H9 (cell line): ENCODE measurements at regions not wholly inside any gene's neighbourhood (a gene's known extent, or its start where the extent isn't known, plus 50 kb on each side); places are given as distances from the start of the nearest gene placed in this dataset.

Source experiments
- DNase-seq: peaks from one replicate; pipeline ENCODE4 v3.0.0-alpha.2; 2017
- H2AFZ ChIP-seq: one replicate; pipeline ENCODE4 v1.6.1; 2013; ENCODE audit warnings: mild to moderate bottlenecking, low read length, control low read depth, moderate library complexity
- H2AK5ac ChIP-seq: 2 replicates; pipeline ENCODE4 v1.6.1; 2013; ENCODE audit warnings: low read length, control low read depth, mixed read lengths; ENCODE audit not compliant: insufficient read length
- H2BK120ac ChIP-seq: one replicate; pipeline ENCODE4 v1.6.1; 2013; ENCODE audit warnings: low read depth, mild to moderate bottlenecking, low read length, control low read depth, inconsistent platforms; ENCODE audit not compliant: poor library complexity, severe bottlenecking
- H2BK12ac ChIP-seq: 2 replicates; pipeline ENCODE4 v1.6.1; 2013; ENCODE audit warnings: low read length, control low read depth, mixed read lengths, low read depth; ENCODE audit not compliant: insufficient read length
- H2BK15ac ChIP-seq: 2 replicates; pipeline ENCODE4 v1.6.1; 2013; ENCODE audit warnings: low read depth, low read length, control low read depth
- H2BK20ac ChIP-seq: one replicate; pipeline ENCODE4 v1.6.1; 2013; ENCODE audit warnings: low read depth, mild to moderate bottlenecking, low read length, control low read depth, inconsistent platforms; ENCODE audit not compliant: poor library complexity, severe bottlenecking
- H2BK5ac ChIP-seq: 2 replicates; pipeline ENCODE4 v1.6.1; 2013; ENCODE audit warnings: low read length, control low read depth, mixed read lengths; ENCODE audit not compliant: insufficient read length
- H3K14ac ChIP-seq: 2 replicates; pipeline ENCODE4 v1.6.1; 2013; ENCODE audit warnings: low read length, control low read depth; ENCODE audit not compliant: insufficient read depth
- H3K18ac ChIP-seq: 2 replicates; pipeline ENCODE4 v1.6.1; 2013; ENCODE audit warnings: low read depth, mild to moderate bottlenecking, mixed read lengths, low read length, control low read depth; ENCODE audit not compliant: insufficient read length
- H3K23ac ChIP-seq: 2 replicates; pipeline ENCODE4 v1.6.1; 2013; ENCODE audit warnings: low read length, control low read depth, mixed read lengths, low read depth; ENCODE audit not compliant: insufficient read length
- H3K23me2 ChIP-seq: 2 replicates; pipeline ENCODE4 v1.6.1; 2013; ENCODE audit warnings: low read depth, mild to moderate bottlenecking, mixed read lengths, low read length, control low read depth; ENCODE audit not compliant: insufficient read length, poor library complexity, severe bottlenecking
- H3K27ac ChIP-seq: 2 replicates; pipeline ENCODE4 v1.5.1; 2013; ENCODE audit warnings: low read length, control low read depth, mixed read lengths, low read depth; ENCODE audit not compliant: insufficient read length
- H3K27me3 ChIP-seq: 2 replicates; pipeline ENCODE4 v1.6.1; 2013; ENCODE audit warnings: low read length, control low read depth, inconsistent platforms; ENCODE audit not compliant: insufficient read depth
- H3K4ac ChIP-seq: 2 replicates; pipeline ENCODE4 v1.6.1; 2013; ENCODE audit warnings: low read depth, mild to moderate bottlenecking, control low read depth, inconsistent platforms, low read length, moderate library complexity
- H3K4me1 ChIP-seq: 2 replicates; pipeline ENCODE4 v1.6.1; 2013; ENCODE audit warnings: low read length, control low read depth, inconsistent platforms; ENCODE audit not compliant: insufficient read depth
- H3K4me2 ChIP-seq: 2 replicates; pipeline ENCODE4 v1.6.1; 2013; ENCODE audit warnings: low read length, control low read depth, mixed read lengths; ENCODE audit not compliant: insufficient read length, insufficient read depth
- H3K56ac ChIP-seq: 2 replicates; pipeline ENCODE4 v1.6.1; 2013; ENCODE audit warnings: low read depth, mild to moderate bottlenecking, mixed read lengths, low read length, control low read depth; ENCODE audit not compliant: insufficient read length
- H3K79me1 ChIP-seq: 2 replicates; pipeline ENCODE4 v1.6.1; 2013; ENCODE audit warnings: low read depth, mild to moderate bottlenecking, moderate library complexity, low read length, control low read depth, inconsistent platforms; ENCODE audit not compliant: insufficient read depth, poor library complexity, severe bottlenecking
- H3K79me2 ChIP-seq: 2 replicates; pipeline ENCODE4 v1.6.1; 2013; ENCODE audit warnings: low read length, control low read depth, inconsistent platforms; ENCODE audit not compliant: insufficient read depth
- H3K9ac ChIP-seq: 2 replicates; pipeline ENCODE4 v1.6.1; 2013; ENCODE audit warnings: low read length, control low read depth, mixed read lengths; ENCODE audit not compliant: insufficient read length; ENCODE audit errors: extremely low read depth
- H3K9me3 ChIP-seq: one replicate; pipeline ENCODE4 v1.6.1; 2013; ENCODE audit warnings: low read depth, low read length, inconsistent platforms; ENCODE audit not compliant: control insufficient read depth
- H3T11ph ChIP-seq: one replicate; pipeline ENCODE4 v1.6.1; 2013; ENCODE audit warnings: mild to moderate bottlenecking, low read length, control low read depth, inconsistent platforms
- H4K20me1 ChIP-seq: one replicate; pipeline ENCODE4 v1.6.1; 2013; ENCODE audit not compliant: control insufficient read depth, insufficient read length, insufficient read depth
- H4K5ac ChIP-seq: 2 replicates; pipeline ENCODE4 v1.6.1; 2013; ENCODE audit warnings: low read depth, mild to moderate bottlenecking, mixed read lengths, low read length, control low read depth; ENCODE audit not compliant: insufficient read length
- H4K8ac ChIP-seq: replicated peaks from 2 replicates; pipeline ENCODE4 v1.6.1; 2013; ENCODE audit warnings: low read length, control low read depth, mixed read lengths, low read depth; ENCODE audit not compliant: insufficient read length
- H4K91ac ChIP-seq: 2 replicates; pipeline ENCODE4 v1.6.1; 2013; ENCODE audit warnings: low read depth, mild to moderate bottlenecking, moderate library complexity, mixed read lengths, low read length, control low read depth; ENCODE audit not compliant: insufficient read length
- H3K27ac Mint-ChIP-seq, 3 experiments: 2 replicates in 2 of 3; 3 replicates in 1 of 3; pipeline ENCODE4 v1.8.0; 2020 to 2021; ENCODE audit warnings: mixed read lengths in 3 of 3, mild to moderate bottlenecking in 1 of 3, moderate library complexity in 1 of 3
- H3K27me3 Mint-ChIP-seq: 2 replicates; pipeline ENCODE4 v1.8.0; 2021; ENCODE audit warnings: low read depth, mild to moderate bottlenecking, moderate library complexity, mixed read lengths
- H3K36me3 Mint-ChIP-seq, 3 experiments: 2 replicates in 2 of 3; 3 replicates in 1 of 3; pipeline ENCODE4 v1.8.0; 2020 to 2021; ENCODE audit warnings: low read depth in 3 of 3, mixed read lengths in 3 of 3; ENCODE audit not compliant: insufficient read depth in 1 of 3
- H3K4me1 Mint-ChIP-seq, 2 experiments: 2 replicates each; pipeline ENCODE4 v1.8.0; 2020; ENCODE audit warnings: mixed read lengths in 2 of 2
- H3K4me3 Mint-ChIP-seq, 2 experiments: 2 replicates in 1 of 2; 3 replicates in 1 of 2; pipeline ENCODE4 v1.8.0; 2020 to 2021; ENCODE audit warnings: mild to moderate bottlenecking in 2 of 2, mixed read lengths in 2 of 2, moderate library complexity in 1 of 2
- H3K9me3 Mint-ChIP-seq, 2 experiments: 2 replicates in 1 of 2; 3 replicates in 1 of 2; pipeline ENCODE4 v1.8.0; 2020; ENCODE audit warnings: mild to moderate bottlenecking in 2 of 2, mixed read lengths in 2 of 2, moderate library complexity in 1 of 2
- CTCF ChIP-seq: fragments of 200-600 bp; sonication (generic); conservative IDR thresholded peaks from 3 replicates; pipeline ENCODE4 v1.8.0; 2021; ENCODE audit warnings: antibody characterized with exemption, mild to moderate bottlenecking
- WGBS: extraction: QIAGEN DNeasy Blood & Tissue Kit; methylation state at CpG from one replicate; pipeline ENCODE4 v1.1.7; 2013; ENCODE audit warnings: missing lambda C conversion rate, low lambda C conversion rate, mixed read lengths; ENCODE audit not compliant: insufficient read length; ENCODE audit errors: extremely low coverage; 5-methylcytosine and 5-hydroxymethylcytosine counted together

DNA sequence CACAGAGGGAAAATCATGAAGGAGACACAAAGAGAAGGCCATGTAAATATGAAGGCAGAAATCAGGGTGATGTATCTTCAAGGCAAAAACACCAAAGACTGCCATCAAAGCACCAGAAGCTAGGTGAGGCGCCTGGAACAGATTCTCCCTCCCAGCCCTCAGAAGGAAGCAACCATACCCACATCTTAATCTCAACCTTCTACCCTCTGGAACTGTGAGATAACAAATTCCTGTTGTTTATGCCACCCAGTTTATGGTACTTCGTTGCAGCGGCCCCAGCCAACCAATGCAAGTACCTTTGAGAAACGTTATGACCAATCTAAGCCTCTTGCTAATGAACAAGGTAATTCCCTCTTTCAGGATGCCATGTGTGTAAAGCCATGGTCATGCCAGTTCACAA is 66.2 kb upstream of the STXBP5 start:
- Histone ChIP-seq H4K5ac (no peak overlapping the region), H2BK20ac (no peak overlapping the region), H3K14ac (no peak overlapping the region), H3K9me3 (no peaks in the 10 kb centered on the region), H3K79me2 (no peaks in the 10 kb centered on the region), H3K9ac (no peak overlapping the region), H2BK5ac (no peak overlapping the region), H3T11ph (no peak overlapping the region), H3K4ac (no peak overlapping the region), H3K27me3 (no peaks in the 10 kb centered on the region), H2BK15ac (no peak overlapping the region), H3K4me2 (no peak overlapping the region), H3K23me2 (no peaks in the 10 kb centered on the region), H3K79me1 (no peaks in the 10 kb centered on the region), H3K23ac (no peak overlapping the region), H3K18ac (no peak overlapping the region), H4K8ac (no peak overlapping the region), H3K27ac (no peak overlapping the region), H3K4me1 (no peaks in the 10 kb centered on the region), H2AK5ac (no peak overlapping the region), H4K91ac (no peak overlapping the region), H4K20me1 (no peaks in the 10 kb centered on the region), H2BK120ac (no peak overlapping the region), H2AFZ (no peak overlapping the region), H3K56ac (no peak overlapping the region), H2BK12ac (no peak overlapping the region)
- Mint-ChIP-seq H3K4me1 (peaks cover 15% of the 10 kb centered on the region in 2 experiments), H3K27me3 (no peaks in the 10 kb centered on the region), H3K4me3 (no peak overlapping the region), H3K36me3 (no peaks in the 10 kb centered on the region), H3K27ac (no peak overlapping the region), H3K9me3 (no peaks in the 10 kb centered on the region; a peak in 1 of 5 replicates)
- TF ChIP-seq CTCF, result no peak
- no peak for DNase-seq
- whole genome bisulfite sequencing, result no CpG with 5 or more reads among the region's 4 CpGs
